GM11168 (cell line): ENCODE measurements at regions not wholly inside any gene's neighbourhood (a gene's known extent, or its start where the extent isn't known, plus 50 kb on each side); places are given as distances from the start of the nearest gene placed in this dataset.
"Not testable (repeated sequence)": the region's sequence is repeated elsewhere in the genome, so short reads cannot be mapped to it uniquely, and the experiment has no call there.

Experiments used
- in situ Hi-C: fragments of 300-500 bp; cut with MboI; formaldehyde crosslinking; loops from one replicate; pipeline ENCODE4 v1.12.0; 2022; ENCODE audit warnings: low sequenced_read_pairs; ENCODE audit not compliant: unreplicated experiment

- in situ Hi-C loops, result loop anchor here (25.0 kb wide), 1 partner anchor 451 kb away; no protein-coding TSS in a partner anchor
These were observed 245.0 kb downstream of the SHOX2 start for GRCh38 chr3:157861076-157861765.

DNA sequence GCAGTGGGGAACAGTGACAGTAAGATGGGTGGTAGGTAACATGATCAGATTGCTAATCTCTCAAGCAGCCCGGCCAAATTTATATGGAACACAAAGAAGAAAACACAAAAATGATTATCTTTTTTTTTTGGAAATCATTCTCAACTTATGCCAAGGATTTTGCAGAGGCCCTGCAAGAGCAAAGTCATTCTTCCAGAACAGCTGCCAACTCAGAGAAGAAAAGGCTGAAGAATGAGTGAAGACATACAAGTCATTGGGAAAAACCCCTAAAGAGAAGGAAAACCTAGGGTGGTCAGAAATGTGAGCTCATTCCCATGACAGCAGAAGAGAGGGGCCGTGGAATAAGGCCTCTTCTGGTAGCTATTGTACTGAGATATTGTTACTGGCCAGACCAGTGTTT, 246.7 kb downstream of the SHOX2 start:
- in situ Hi-C loops, result loop anchor here (10.0 to 25.0 kb wide), 2 partner anchors 453 to 675 kb away; no protein-coding TSS in a partner anchor

- in situ Hi-C loops, result loop anchor here (10.0 to 25.0 kb wide), 2 partner anchors 453 to 676 kb away; no protein-coding TSS in a partner anchor
These were observed 247.4 kb downstream of the SHOX2 start for GRCh38 chr3:157858821-157859220.

DNA sequence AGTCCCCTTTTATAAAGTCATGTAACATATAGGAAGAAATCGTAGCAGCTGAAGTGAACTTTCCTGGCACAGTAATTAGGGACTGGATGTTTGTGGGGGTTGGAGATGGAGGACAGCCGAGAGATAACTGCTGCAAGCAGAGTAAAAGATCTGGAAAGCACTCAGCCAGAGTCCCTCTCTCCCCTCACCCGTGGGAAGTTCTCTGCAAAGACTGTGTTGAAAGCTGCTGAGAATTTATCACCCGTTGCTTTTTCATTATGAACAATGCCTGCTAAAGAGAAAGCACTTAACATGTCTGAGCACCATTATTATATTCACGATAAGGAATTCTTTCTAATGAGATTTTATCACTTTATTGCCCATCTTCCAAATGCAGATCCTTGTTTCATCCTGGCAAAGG, 248.8 kb downstream of the SHOX2 start:
- in situ Hi-C loops, result loop anchor here (10.0 to 25.0 kb wide), 2 partner anchors 455 to 677 kb away; no protein-coding TSS in a partner anchor

GRCh38 chr3:157856078-157856939, 249.9 kb downstream of the SHOX2 start:
- in situ Hi-C loops, result loop anchor here (10.0 to 25.0 kb wide), 2 partner anchors 456 to 678 kb away; no protein-coding TSS in a partner anchor

- in situ Hi-C loops, result not testable (repeated sequence)
These were observed 260.4 kb downstream of the SHOX2 start for GRCh38 chr3:157845839-157846238.

- in situ Hi-C loops, result no loop called here
These were observed 261.2 kb downstream of the SHOX2 start for GRCh38 chr3:157844800-157845565.

GRCh38 chr3:157844216-157844615, 262.0 kb downstream of the SHOX2 start:
- in situ Hi-C loops, result no loop called here

DNA sequence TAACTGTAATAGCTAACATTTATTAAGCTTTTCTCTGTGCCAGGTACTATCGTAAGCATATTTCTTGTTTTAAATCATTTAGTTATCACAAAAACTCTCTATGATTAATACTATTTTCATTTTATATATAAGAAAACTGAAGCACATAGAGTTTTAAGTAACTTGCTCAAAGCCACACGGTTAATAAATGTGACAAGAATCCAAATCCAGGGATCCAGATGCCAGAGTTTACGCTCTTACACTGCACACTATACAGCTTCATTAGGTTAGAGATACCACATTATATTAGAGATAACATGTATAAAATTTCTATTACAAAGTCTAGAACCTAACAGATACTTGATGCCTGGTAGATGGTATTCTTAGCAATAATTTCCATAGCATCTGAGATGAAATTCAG, 265.2 kb downstream of the SHOX2 start:
- in situ Hi-C loops, result no loop called here

DNA sequence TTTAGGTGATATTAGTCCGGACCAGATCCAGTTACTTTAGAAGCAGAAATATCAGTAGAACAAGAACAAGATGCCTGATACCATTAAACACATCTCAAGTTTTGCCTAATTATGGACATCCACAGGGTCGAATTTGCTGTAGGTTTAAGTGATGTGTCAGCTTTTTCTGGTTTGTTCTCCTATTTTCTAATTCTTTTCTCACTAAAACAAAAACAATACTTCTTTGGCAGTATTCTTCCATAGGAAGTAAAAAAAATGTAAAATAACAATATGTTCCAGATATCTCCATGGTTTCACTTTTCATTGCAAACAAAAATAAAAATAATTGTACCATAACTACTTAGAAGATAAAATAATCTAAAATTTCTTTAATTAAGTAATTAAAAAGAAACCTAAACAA, 265.7 kb downstream of the SHOX2 start:
- in situ Hi-C loops, result no loop called here

GRCh38 chr3:157838457-157838856, 267.8 kb downstream of the SHOX2 start:
- in situ Hi-C loops, result no loop called here

DNA sequence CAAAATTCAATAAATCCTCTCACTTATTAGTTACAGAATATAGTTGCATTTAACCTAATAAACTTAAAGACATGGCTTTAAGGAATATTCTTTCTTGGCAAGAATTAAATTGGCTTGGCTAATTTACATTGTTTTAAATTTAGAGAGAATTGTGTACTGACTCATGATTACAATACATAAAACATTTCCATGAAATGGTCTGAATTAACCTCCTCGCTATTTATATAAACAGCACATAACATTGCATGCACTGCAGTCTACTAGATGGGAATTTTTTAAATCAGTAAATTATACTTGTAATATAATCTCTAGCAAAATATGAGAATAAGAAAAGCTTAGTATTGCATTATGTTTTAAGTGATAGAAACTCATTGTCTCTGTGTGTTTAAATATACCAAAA, 268.9 kb downstream of the SHOX2 start:
- in situ Hi-C loops, result no loop called here

DNA sequence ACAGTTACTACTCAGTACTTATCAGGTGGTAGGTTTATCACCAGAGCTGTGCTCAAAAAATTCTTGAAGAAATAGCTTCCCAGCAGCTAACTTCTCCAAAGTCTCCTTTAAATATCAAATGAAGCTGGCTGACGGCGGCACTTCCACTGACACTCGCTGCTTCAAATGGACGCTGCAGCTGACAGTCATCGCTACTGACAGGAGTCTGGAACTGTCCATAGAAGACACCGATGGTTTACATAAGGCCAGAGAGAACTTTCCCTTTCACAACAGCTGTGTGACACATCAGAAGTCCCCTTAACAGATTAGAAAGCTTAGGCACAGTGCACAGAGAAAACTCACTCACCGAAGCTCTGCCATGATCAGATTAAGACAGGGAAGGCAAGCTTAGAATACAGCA, 270.2 kb downstream of the SHOX2 start:
- in situ Hi-C loops, result no loop called here

GRCh38 chr3:157832588-157832987, 273.6 kb downstream of the SHOX2 start:
- in situ Hi-C loops, result no loop called here

- in situ Hi-C loops, result no loop called here
These were observed 275.5 kb downstream of the SHOX2 start for GRCh38 chr3:157830556-157831236.

DNA sequence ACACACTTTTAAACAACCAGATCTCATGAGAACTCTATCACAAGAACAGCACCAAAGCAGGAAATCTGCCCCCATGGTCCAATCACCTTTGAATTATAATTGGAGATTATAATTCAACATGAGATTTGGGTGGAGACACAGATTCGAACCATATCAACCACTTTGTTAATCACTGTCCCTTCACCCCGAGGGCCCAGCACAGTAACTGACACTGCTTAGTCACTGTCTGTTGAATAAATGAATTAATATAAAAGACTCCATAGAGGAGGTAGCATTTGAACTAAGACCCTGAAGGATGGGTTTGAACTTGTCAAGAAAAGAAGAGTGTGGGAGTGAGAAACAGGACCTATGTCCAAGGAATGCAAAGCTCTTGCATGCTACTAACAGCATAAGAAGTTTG, 276.4 kb downstream of the SHOX2 start:
- in situ Hi-C loops, result no loop called here

GRCh38 chr3:157824281-157824680, 281.9 kb downstream of the SHOX2 start:
- in situ Hi-C loops, result no loop called here

DNA sequence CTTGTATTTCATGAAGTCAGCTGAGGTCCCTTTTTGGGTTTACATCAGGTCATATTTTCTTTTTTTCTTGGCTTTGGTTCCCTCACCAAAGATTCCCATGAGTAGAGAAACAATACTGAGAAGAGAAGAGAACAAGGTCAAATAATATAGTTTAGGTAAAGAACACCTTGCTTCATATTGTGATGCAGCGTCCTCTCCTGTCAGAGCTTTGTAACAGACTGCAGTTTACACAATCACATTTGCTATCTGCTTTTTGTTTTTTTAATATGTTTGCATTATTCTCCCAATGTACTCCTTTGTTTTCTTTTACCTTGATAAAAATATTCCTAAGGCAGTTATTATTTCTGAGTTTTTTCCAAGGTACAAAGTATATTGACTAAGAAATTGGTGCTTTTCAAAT, 283.2 kb downstream of the SHOX2 start:
- in situ Hi-C loops, result no loop called here

DNA sequence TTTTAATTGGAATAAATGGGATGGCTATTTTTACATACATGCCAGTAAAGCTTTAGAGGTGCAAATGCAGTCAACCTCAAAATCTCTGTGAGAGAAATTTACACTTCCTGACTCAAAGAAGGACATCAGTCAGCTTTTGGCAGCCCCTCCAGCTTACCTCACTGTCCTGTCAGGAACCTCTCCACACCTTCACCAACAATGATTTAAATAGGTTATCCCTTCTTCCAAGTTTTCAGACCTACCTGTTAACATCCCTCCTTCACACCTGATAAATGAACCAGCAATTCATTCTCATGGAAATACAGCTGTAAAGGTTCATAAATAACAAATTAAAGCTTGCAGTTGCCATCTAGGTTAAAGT, 286.1 kb downstream of the SHOX2 start:
- in situ Hi-C loops, result no loop called here
